B cell (primary cell): ENCODE measurements at regions not wholly inside any gene's neighbourhood (a gene's known extent, or its start where the extent isn't known, plus 50 kb on each side); places are given as distances from the start of the nearest gene placed in this dataset.

Source experiments
- ATAC-seq: fragments of 200-7000 bp; cut with Tn5 transposase; one replicate; pipeline ENCODE4 v1.10.0; 2021; ENCODE audit warnings: low read depth, mild to moderate bottlenecking, moderate number of reproducible peaks, moderate library complexity
- CTCF ChIA-PET: fragments of 350-600 bp; sonication (Branson Sonifier 250); formaldehyde crosslinking; loops from one replicate; lab custom pipeline; 2021; ENCODE audit warnings: antibody characterized with exemption, inconsistent platforms; lab: Charles Lee
- POLR2A ChIA-PET: fragments of 350-600 bp; sonication (Branson Sonifier 250); formaldehyde crosslinking; loops from one replicate; lab custom pipeline; 2021; ENCODE audit warnings: antibody characterized with exemption; lab: Charles Lee
- DNase-seq: peaks from one replicate; pipeline ENCODE4 v3.0.0; 2013
- H2AFZ ChIP-seq: 2 replicates; pipeline ENCODE4 v1.6.1; 2012; ENCODE audit warnings: mild to moderate bottlenecking, low read depth, low read length; ENCODE audit not compliant: insufficient read depth, poor library complexity, severe bottlenecking
- H3K27ac ChIP-seq, 2 donors: 1 replicate in 1 of 2; 2 replicates in 1 of 2; pipeline ENCODE4 v1.5.1; 2012 to 2013; ENCODE audit warnings: low read length in 2 of 2, mild to moderate bottlenecking in 2 of 2, moderate library complexity in 1 of 2
- H3K27me3 ChIP-seq, 4 experiments: fragments of 200-600 bp in 1 of 4; sonication (generic) in 1 of 4; replicated peaks in 1 of 4; 1 replicate in 2 of 4; 2 replicates in 2 of 4; pipeline versions ENCODE4 v1.6.1 to v1.7.0; 2013 to 2016; ENCODE audit warnings: low read length in 3 of 4, mild to moderate bottlenecking in 2 of 4, mixed read lengths in 1 of 4, moderate library complexity in 1 of 4; ENCODE audit not compliant: insufficient read depth in 4 of 4, control insufficient read depth in 3 of 4; ENCODE audit errors: control extremely low read depth in 1 of 4
- H3K36me3 ChIP-seq, 2 experiments: replicated peaks in 1 of 2; 1 replicate in 1 of 2; 2 replicates in 1 of 2; pipeline versions ENCODE4 v1.6.1 to v1.7.1; 2013; ENCODE audit warnings: low read length in 1 of 2; ENCODE audit not compliant: insufficient read depth in 2 of 2, control insufficient read depth in 1 of 2; ENCODE audit errors: control extremely low read depth in 1 of 2, extremely low read depth in 1 of 2
- H3K4me1 ChIP-seq, 2 donors: fragments of 200-600 bp in 1 of 2; sonication (generic) in 1 of 2; 1 replicate in 1 of 2; 2 replicates in 1 of 2; pipeline versions ENCODE4 v1.5.1 to v1.6.1; 2013 to 2017; ENCODE audit warnings: low read length in 2 of 2; ENCODE audit not compliant: control insufficient read depth in 2 of 2, insufficient read depth in 2 of 2
- H3K4me2 ChIP-seq: replicated peaks from 2 replicates; pipeline ENCODE3; 2012; ENCODE audit warnings: mild to moderate bottlenecking, low read depth, low read length; ENCODE audit not compliant: poor library complexity, severe bottlenecking
- H3K4me3 ChIP-seq, 5 experiments: fragments of 200-600 bp in 1 of 5; sonication (generic) in 1 of 5; 1 replicate in 3 of 5; 2 replicates in 2 of 5; pipeline versions ENCODE4 v1.5.1 to v1.7.0; 2011 to 2016; ENCODE audit warnings: low read length in 4 of 5, mild to moderate bottlenecking in 4 of 5, low read depth in 2 of 5, control low read depth in 1 of 5, moderate library complexity in 1 of 5; ENCODE audit not compliant: insufficient read depth in 1 of 5; ENCODE audit errors: control extremely low read depth in 1 of 5, extremely low read depth in 1 of 5
- H3K79me2 ChIP-seq: fragments of 200-600 bp; sonication (generic); one replicate; pipeline ENCODE4 v1.6.0; 2016; ENCODE audit warnings: low read length; ENCODE audit not compliant: control insufficient read depth, insufficient read depth
- H3K9ac ChIP-seq: fragments of 200-600 bp; sonication (generic); 2 replicates; pipeline ENCODE4 v1.6.1; 2017; ENCODE audit warnings: mild to moderate bottlenecking, low read length, moderate library complexity
- H3K9me3 ChIP-seq, 3 donors: one replicate each; pipeline versions ENCODE4 v1.6.1 to v1.7.1; 2013; ENCODE audit warnings: low read length in 2 of 3; ENCODE audit not compliant: control insufficient read depth in 2 of 3, insufficient read depth in 1 of 3; ENCODE audit errors: control extremely low read depth in 1 of 3
- H4K20me1 ChIP-seq: 2 replicates; pipeline ENCODE4 v1.6.0; 2012; ENCODE audit warnings: mild to moderate bottlenecking, low read length; ENCODE audit not compliant: insufficient read depth, control insufficient read depth, poor library complexity, severe bottlenecking
- H3K27ac Mint-ChIP-seq: one replicate; pipeline ENCODE4 v1.8.0; 2021; ENCODE audit warnings: mixed read lengths
- H3K27me3 Mint-ChIP-seq: one replicate; pipeline ENCODE4 v1.8.0; 2021; ENCODE audit warnings: mixed read lengths
- H3K4me1 Mint-ChIP-seq: one replicate; pipeline ENCODE4 v1.8.0; 2021; ENCODE audit warnings: mixed read lengths
- H3K4me3 Mint-ChIP-seq: one replicate; pipeline ENCODE4 v1.8.0; 2021; ENCODE audit warnings: mixed read lengths
- H3K9me3 Mint-ChIP-seq: one replicate; pipeline ENCODE4 v1.8.0; 2022; ENCODE audit warnings: mixed read lengths; ENCODE audit not compliant: insufficient read depth
- EZH2 ChIP-seq: IDR thresholded peaks from 2 replicates; pipeline ENCODE4 v1.6.1; 2012; ENCODE audit warnings: borderline replicate concordance, low read depth, mild to moderate bottlenecking, moderate library complexity, low read length; ENCODE audit not compliant: insufficient read depth, poor library complexity, severe bottlenecking
- WGBS: methylation state at CpG from one replicate; pipeline ENCODE4 v1.1.5; 2013; ENCODE audit warnings: missing lambda C conversion rate; ENCODE audit not compliant: insufficient coverage; 5-methylcytosine and 5-hydroxymethylcytosine counted together
- intact Hi-C: fragments of 100-400 bp; cut with micrococcal nuclease; formaldehyde crosslinking; loops from one replicate; pipeline ENCODE4 v1.10.0; 2022
- TF ChIP-seq, protein P1 (sequence below): fragments of 200-600 bp; IDR thresholded peaks from one replicate; pipeline ENCODE4 v1.8.0; 2022; ENCODE audit warnings: antibody characterized with exemption, mild to moderate bottlenecking

DNA sequence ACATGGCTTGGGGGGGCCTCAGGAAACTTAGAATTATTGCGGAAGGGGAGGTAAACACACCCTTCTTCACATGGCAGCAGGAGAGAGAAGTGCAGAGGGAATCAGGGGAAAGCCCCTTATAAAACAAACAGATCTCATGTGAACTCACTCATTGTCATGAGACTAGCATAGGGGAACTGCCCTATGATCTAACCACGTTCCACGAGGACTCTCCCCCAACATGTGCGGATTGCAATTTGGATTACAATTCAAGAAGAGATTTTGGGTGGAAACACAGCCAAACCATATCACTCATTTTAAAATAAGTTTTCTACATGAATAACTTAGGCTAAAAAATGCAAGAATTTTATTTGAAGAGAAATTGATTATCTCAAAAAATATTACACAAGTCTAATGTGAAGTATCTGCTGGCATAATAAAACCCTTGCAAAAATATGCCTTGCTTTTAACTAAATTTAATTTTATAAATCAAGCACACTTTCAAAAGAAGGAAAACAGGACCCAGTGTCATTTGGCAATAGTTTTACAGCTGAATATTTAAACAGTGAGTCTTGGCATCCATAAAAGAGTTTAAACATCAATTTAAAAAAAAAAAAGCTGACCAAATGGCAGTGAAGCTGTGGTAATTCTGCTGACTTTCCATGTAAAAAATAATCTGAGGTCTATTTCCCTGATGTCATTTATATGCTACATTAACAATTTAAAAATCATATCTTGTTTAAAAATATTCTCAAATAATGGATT, 1057.2 kb downstream of the NAALADL2 start:
- Histone ChIP-seq H3K27me3 (no peaks in the 10 kb centered on the region), H3K79me2 (no peaks in the 10 kb centered on the region), H4K20me1 (no peaks in the 10 kb centered on the region), H3K9me3 (peaks cover 2 to 16% (median 12%) of the 10 kb centered on the region in 3 donors), H2AFZ (no peak overlapping the region), H3K4me3 (no peak overlapping the region), H3K36me3 (no peaks in the 10 kb centered on the region), H3K4me2 (no peak overlapping the region), H3K27ac (no peak overlapping the region), H3K9ac (no peak overlapping the region), H3K4me1 (no peaks in the 10 kb centered on the region)
- CTCF ChIA-PET: no interaction called here
- Mint-ChIP-seq H3K27ac (no peak overlapping the region), H3K4me3 (no peak overlapping the region), H3K4me1 (no peaks in the 10 kb centered on the region), H3K9me3 (peaks cover 4% of the 10 kb centered on the region), H3K27me3 (no peaks in the 10 kb centered on the region)
- DNase-seq (no peak), ATAC-seq (no peak)
- no CpG with 5 or more reads among the region's 4 CpGs for WGBS
- POLR2A ChIA-PET: no interaction called here
- no peak for TF ChIP-seq EZH2
- TF ChIP-seq, protein P1, sequence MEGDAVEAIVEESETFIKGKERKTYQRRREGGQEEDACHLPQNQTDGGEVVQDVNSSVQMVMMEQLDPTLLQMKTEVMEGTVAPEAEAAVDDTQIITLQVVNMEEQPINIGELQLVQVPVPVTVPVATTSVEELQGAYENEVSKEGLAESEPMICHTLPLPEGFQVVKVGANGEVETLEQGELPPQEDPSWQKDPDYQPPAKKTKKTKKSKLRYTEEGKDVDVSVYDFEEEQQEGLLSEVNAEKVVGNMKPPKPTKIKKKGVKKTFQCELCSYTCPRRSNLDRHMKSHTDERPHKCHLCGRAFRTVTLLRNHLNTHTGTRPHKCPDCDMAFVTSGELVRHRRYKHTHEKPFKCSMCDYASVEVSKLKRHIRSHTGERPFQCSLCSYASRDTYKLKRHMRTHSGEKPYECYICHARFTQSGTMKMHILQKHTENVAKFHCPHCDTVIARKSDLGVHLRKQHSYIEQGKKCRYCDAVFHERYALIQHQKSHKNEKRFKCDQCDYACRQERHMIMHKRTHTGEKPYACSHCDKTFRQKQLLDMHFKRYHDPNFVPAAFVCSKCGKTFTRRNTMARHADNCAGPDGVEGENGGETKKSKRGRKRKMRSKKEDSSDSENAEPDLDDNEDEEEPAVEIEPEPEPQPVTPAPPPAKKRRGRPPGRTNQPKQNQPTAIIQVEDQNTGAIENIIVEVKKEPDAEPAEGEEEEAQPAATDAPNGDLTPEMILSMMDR: no peak
- intact Hi-C loops: no loop called here

DNA sequence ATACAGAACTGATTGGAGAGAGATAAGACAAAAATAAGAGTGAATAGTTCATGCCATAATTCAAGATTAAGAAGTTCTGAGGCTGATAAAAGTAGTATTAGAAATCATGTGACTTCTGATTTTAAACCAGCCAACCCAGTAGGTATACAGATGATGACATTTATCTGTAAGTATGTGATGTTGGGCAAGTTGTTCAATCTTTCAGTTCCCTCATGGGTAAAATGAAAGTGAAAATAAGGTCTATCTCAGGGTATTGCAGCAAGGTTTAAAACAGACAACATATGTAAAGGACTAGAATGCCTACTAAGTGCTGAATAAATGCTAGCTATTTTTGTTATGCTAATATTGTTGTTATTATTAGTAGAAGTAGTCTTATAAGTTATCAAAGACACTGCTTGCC, 1055.7 kb downstream of the NAALADL2 start:
- Histone ChIP-seq H3K9me3 (peaks cover 2 to 13% (median 9%) of the 10 kb centered on the region in 3 donors), H3K27ac (no peak overlapping the region), H3K9ac (no peak overlapping the region), H3K36me3 (no peaks in the 10 kb centered on the region), H3K4me3 (no peak overlapping the region), H3K27me3 (no peaks in the 10 kb centered on the region), H3K4me1 (no peaks in the 10 kb centered on the region), H4K20me1 (no peaks in the 10 kb centered on the region), H3K79me2 (no peaks in the 10 kb centered on the region), H2AFZ (no peak overlapping the region), H3K4me2 (no peak overlapping the region)
- Mint-ChIP-seq H3K27me3 (no peaks in the 10 kb centered on the region), H3K9me3 (peaks cover 3% of the 10 kb centered on the region), H3K27ac (no peak overlapping the region), H3K4me1 (no peaks in the 10 kb centered on the region), H3K4me3 (no peak overlapping the region)
- DNase-seq: no peak
- ATAC-seq: no peak
- ChIA-PET CTCF (no interaction called here), POLR2A (no interaction called here)
- TF ChIP-seq, protein P1: no peak
- TF ChIP-seq EZH2: no peak
- intact Hi-C loops: no loop called here
